DND-41 (cell line): ENCODE measurements at regions not wholly inside any gene's neighbourhood (a gene's known extent, or its start where the extent isn't known, plus 50 kb on each side); places are given as distances from the start of the nearest gene placed in this dataset.

ENCODE experiments used
- CTCF ChIP-seq: IDR thresholded peaks from 2 replicates; pipeline ENCODE4 v1.5.1; 2012; ENCODE audit warnings: borderline replicate concordance, low read length, moderate library complexity, mild to moderate bottlenecking; ENCODE audit not compliant: poor library complexity, severe bottlenecking; ENCODE audit errors: extremely low read depth
- EZH2 ChIP-seq: IDR thresholded peaks from 3 replicates; pipeline ENCODE4 v1.6.1; 2012; ENCODE audit warnings: borderline replicate concordance, low read depth, mild to moderate bottlenecking, moderate library complexity, low read length, inconsistent platforms; ENCODE audit not compliant: severe bottlenecking

- TF ChIP-seq CTCF: no peak
- no peak for TF ChIP-seq EZH2
Observed at GRCh38 chr4:121216461-121216860, 52.3 kb upstream of the TNIP3 start.
